ENCODE measurements at regions not wholly inside any gene's neighbourhood (a gene's known extent, or its start where the extent isn't known, plus 50 kb on each side); places are given as distances from the start of the nearest gene placed in this dataset.
"Not testable (repeated sequence)": the region's sequence is repeated elsewhere in the genome, so short reads cannot be mapped to it uniquely, and the experiment has no call there.

- Histone ChIP-seq H3K27me3 (ENCODE audit: insufficient read depth, low read depth, low read length) (no peaks in the 10 kb centered on the region), H3K36me3 (ENCODE audit: insufficient read depth, low read length) (no peaks in the 10 kb centered on the region), H3K4me2 (ENCODE audit: low read length) (no peak overlapping the region), H3K79me2 (replicated peaks; ENCODE audit: insufficient read depth, low read length) (no peaks in the 10 kb centered on the region), H3K9me3 (ENCODE audit: low read length) (no peaks in the 10 kb centered on the region), H3K9me2 (ENCODE audit: insufficient read depth, low read length) (no peaks in the 10 kb centered on the region), H2AFZ (ENCODE audit: low read depth, low read length) (no peak overlapping the region), H3K9ac (ENCODE audit: low read length) (no peak overlapping the region), H3K4me3 (ENCODE audit: low read length) (no peak overlapping the region), H3K27ac (ENCODE audit: low read length) (no peak overlapping the region), H3F3A (ENCODE audit: insufficient read depth, low read length, poor library complexity, severe bottlenecking) (no peaks in the 10 kb centered on the region), H4K20me1 (ENCODE audit: insufficient read depth) (no peaks in the 10 kb centered on the region)
- no peak for TF ChIP-seq TAF1 (IDR thresholded peaks at IDR 0.05; ENCODE audit: low read depth)
- no peak for TF ChIP-seq EP300 (conservative IDR thresholded peaks at IDR 0.05; ENCODE audit: poor library complexity, severe bottlenecking)
- no peak for TF ChIP-seq CTCF (IDR thresholded peaks at IDR 0.05; ENCODE audit: poor library complexity, severe bottlenecking)
- TF ChIP-seq SMC3 (conservative IDR thresholded peaks at IDR 0.05; ENCODE audit: poor library complexity), result no peak
- no peak for TF ChIP-seq POLR2AphosphoS5 (IDR thresholded peaks at IDR 0.05)
- TF ChIP-seq EZH2 (IDR thresholded peaks at IDR 0.05; ENCODE audit: borderline replicate concordance, insufficient read depth, low read length, poor library complexity, severe bottlenecking), result no peak
- TF ChIP-seq REST (IDR thresholded peaks at IDR 0.05; ENCODE audit: borderline replicate concordance), result no peak
Measured at GRCh38 chr12:93093243-93093642, 164.1 kb upstream of the EEA1 start.

- not testable (repeated sequence) for H3K36me3 ChIP-seq (ENCODE audit: insufficient read depth, low read length); H3K9me2 ChIP-seq (ENCODE audit: insufficient read depth, low read length); H2AFZ ChIP-seq (ENCODE audit: low read depth, low read length); H3K27ac ChIP-seq (ENCODE audit: low read length); H3K4me3 ChIP-seq (ENCODE audit: low read length); H3F3A ChIP-seq (ENCODE audit: insufficient read depth, low read length, poor library complexity, severe bottlenecking); H3K27me3 ChIP-seq (ENCODE audit: insufficient read depth, low read depth, low read length); H3K9me3 ChIP-seq (ENCODE audit: low read length); H3K79me2 ChIP-seq (replicated peaks; ENCODE audit: insufficient read depth, low read length); H3K9ac ChIP-seq (ENCODE audit: low read length); H4K20me1 ChIP-seq (ENCODE audit: insufficient read depth); H3K4me2 ChIP-seq (ENCODE audit: low read length)
Measured at GRCh38 chr12:93094222-93094621, 165.1 kb upstream of the EEA1 start.

GRCh38 chr12:93094988-93095737 is 166.1 kb upstream of the EEA1 start:
- H2AFZ ChIP-seq (ENCODE audit: low read depth, low read length), result no peak overlapping the region
- H4K20me1 ChIP-seq (ENCODE audit: insufficient read depth), result no peaks in the 10 kb centered on the region
- H3K9ac ChIP-seq (ENCODE audit: low read length), result no peak overlapping the region
- H3K36me3 ChIP-seq (ENCODE audit: insufficient read depth, low read length), result no peaks in the 10 kb centered on the region
- no peaks in the 10 kb centered on the region for H3F3A ChIP-seq (ENCODE audit: insufficient read depth, low read length, poor library complexity, severe bottlenecking)
- no peak overlapping the region for H3K27ac ChIP-seq (ENCODE audit: low read length)
- H3K9me3 ChIP-seq (ENCODE audit: low read length), result no peaks in the 10 kb centered on the region
- H3K4me3 ChIP-seq (ENCODE audit: low read length), result no peak overlapping the region
- TF ChIP-seq MXI1 (conservative IDR thresholded peaks at IDR 0.05; ENCODE audit: poor library complexity, severe bottlenecking) (no peak), SMC3 (conservative IDR thresholded peaks at IDR 0.05; ENCODE audit: poor library complexity) (no peak)
- no peaks in the 10 kb centered on the region for H3K9me2 ChIP-seq (ENCODE audit: insufficient read depth, low read length)
- H3K79me2 ChIP-seq (replicated peaks; ENCODE audit: insufficient read depth, low read length), result no peaks in the 10 kb centered on the region
- H3K4me2 ChIP-seq (ENCODE audit: low read length), result no peak overlapping the region
- H3K27me3 ChIP-seq (ENCODE audit: insufficient read depth, low read depth, low read length), result no peaks in the 10 kb centered on the region

All from neural cell (in vitro differentiated cells).